Ishikawa (cell line): ENCODE measurements at regions not wholly inside any gene's neighbourhood (a gene's known extent, or its start where the extent isn't known, plus 50 kb on each side); places are given as distances from the start of the nearest gene placed in this dataset.

Source experiments
- CEBPB ChIP-seq: IDR thresholded peaks from 2 replicates; pipeline ENCODE4 v1.6.1; 2012
- CREB1 ChIP-seq: IDR thresholded peaks from 2 replicates; pipeline ENCODE4 v1.6.1; 2012; ENCODE audit warnings: low read depth
- EGR1 ChIP-seq: IDR thresholded peaks from 2 replicates; pipeline ENCODE4 v1.6.1; 2012
- EP300 ChIP-seq: IDR thresholded peaks from 2 replicates; pipeline ENCODE4 v1.6.1; 2012; ENCODE audit warnings: borderline replicate concordance
- FOXM1 ChIP-seq: IDR thresholded peaks from 2 replicates; pipeline ENCODE4 v1.6.1; 2012; ENCODE audit warnings: low read depth, borderline replicate concordance
- MAX ChIP-seq: IDR thresholded peaks from 2 replicates; pipeline ENCODE4 v1.6.1; 2012
- NFIC ChIP-seq: IDR thresholded peaks from 2 replicates; pipeline ENCODE4 v1.6.1; 2012
- RAD21 ChIP-seq: IDR thresholded peaks from 2 replicates; pipeline ENCODE4 v1.6.1; 2012; ENCODE audit warnings: low read depth
- REST ChIP-seq: IDR thresholded peaks from 2 replicates; pipeline ENCODE4 v1.6.1; 2012; ENCODE audit warnings: low read depth, mild to moderate bottlenecking
- TAF1 ChIP-seq: IDR thresholded peaks from 2 replicates; pipeline ENCODE4 v1.6.1; 2012; ENCODE audit warnings: low read depth, mild to moderate bottlenecking
- TCF12 ChIP-seq: IDR thresholded peaks from 2 replicates; pipeline ENCODE4 v1.6.1; 2012; ENCODE audit warnings: low read depth
- TEAD4 ChIP-seq: IDR thresholded peaks from 2 replicates; pipeline ENCODE4 v1.6.1; 2012
- USF1 ChIP-seq: IDR thresholded peaks from 2 replicates; pipeline ENCODE4 v1.6.1; 2012
- YY1 ChIP-seq: IDR thresholded peaks from 2 replicates; pipeline ENCODE4 v1.6.1; 2012; ENCODE audit warnings: low read depth
- ZBTB7A ChIP-seq: IDR thresholded peaks from 2 replicates; pipeline ENCODE4 v1.6.1; 2012; ENCODE audit warnings: low read depth

GRCh38 chr16:79843145-79843544 lies 242.6 kb upstream of the MAF start:
- TF ChIP-seq CREB1 (no peak), REST (no peak)

- no peak for TF ChIP-seq CREB1
- TF ChIP-seq TCF12 = no peak
- TF ChIP-seq NFIC = no peak
- no peak for TF ChIP-seq REST
- no peak for TF ChIP-seq CEBPB
- no peak for TF ChIP-seq EGR1
- no peak for TF ChIP-seq RAD21
- no peak for TF ChIP-seq TEAD4
- no peak for TF ChIP-seq YY1
- TF ChIP-seq USF1 = no peak
- TF ChIP-seq FOXM1 = no peak
- TF ChIP-seq MAX = no peak
Observed at GRCh38 chr16:79842197-79842596, 241.7 kb upstream of the MAF start.

- TF ChIP-seq ZBTB7A (no peak), MAX (no peak)
Observed at GRCh38 chr16:79839466-79840341, 239.2 kb upstream of the MAF start.

GRCh38 chr16:79838496-79839259 lies 238.1 kb upstream of the MAF start:
- TF ChIP-seq REST = no peak
- no peak for TF ChIP-seq MAX
- TF ChIP-seq TEAD4 = no peak
- no peak for TF ChIP-seq YY1
- TF ChIP-seq ZBTB7A = no peak

GRCh38 chr16:79836144-79836543 lies 235.6 kb upstream of the MAF start:
- TF ChIP-seq RAD21 = no peak
- no peak for TF ChIP-seq CREB1
- TF ChIP-seq EGR1 = no peak
- no peak for TF ChIP-seq TAF1
- TF ChIP-seq NFIC = no peak
- TF ChIP-seq TEAD4 = no peak
- no peak for TF ChIP-seq TCF12

GRCh38 chr16:79835194-79835593 lies 234.7 kb upstream of the MAF start:
- no peak for TF ChIP-seq USF1
- no peak for TF ChIP-seq EP300
- no peak for TF ChIP-seq TCF12
- no peak for TF ChIP-seq MAX
- TF ChIP-seq YY1 = no peak
- no peak for TF ChIP-seq TAF1
- no peak for TF ChIP-seq TEAD4
- TF ChIP-seq FOXM1 = no peak
- TF ChIP-seq NFIC = no peak
- no peak for TF ChIP-seq EGR1
- TF ChIP-seq RAD21 = no peak
- TF ChIP-seq CEBPB = no peak
- TF ChIP-seq REST = no peak
- TF ChIP-seq CREB1 = no peak
- no peak for TF ChIP-seq ZBTB7A
